ENCODE measurements at regions not wholly inside any gene's neighbourhood (a gene's known extent, or its start where the extent isn't known, plus 50 kb on each side); places are given as distances from the start of the nearest gene placed in this dataset.

DNA sequence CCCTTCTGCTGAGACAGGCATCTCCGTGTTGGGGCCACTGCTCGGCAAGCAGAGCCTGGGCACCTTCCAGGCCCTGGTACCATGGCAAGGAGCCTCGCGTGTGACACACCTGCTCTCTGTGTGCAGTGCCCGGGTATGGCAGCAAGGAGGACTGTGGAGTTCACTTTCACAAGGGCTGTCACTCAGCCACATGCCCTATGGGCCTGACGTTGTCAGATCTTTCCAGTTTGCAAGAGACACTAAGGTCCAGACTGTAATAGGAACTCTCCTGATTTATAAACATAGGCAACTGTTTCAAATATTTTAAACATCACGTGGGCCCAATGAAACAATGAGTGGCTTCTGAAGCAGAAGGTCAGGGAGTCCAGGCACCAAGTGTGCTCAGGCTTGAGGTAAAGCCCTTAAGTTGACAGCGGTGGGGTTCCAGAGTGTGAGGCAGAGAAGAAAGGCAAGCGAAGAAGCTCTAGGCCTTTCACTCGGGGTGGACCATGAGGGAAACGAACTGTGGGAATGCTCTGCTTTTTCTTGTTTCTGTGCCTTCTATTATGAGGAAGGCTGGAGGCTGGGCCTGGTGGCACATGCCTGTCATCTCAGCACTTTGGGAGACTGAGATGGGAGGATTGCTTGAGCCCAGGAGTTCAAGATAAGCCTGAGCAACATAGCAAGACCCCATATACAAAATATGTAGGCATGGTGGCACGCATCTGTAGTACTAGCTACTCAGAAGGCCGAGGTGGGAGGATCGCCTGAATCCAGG, 108.6 kb upstream of the TRIM2 start:
- no peak for DNase-seq

DNA sequence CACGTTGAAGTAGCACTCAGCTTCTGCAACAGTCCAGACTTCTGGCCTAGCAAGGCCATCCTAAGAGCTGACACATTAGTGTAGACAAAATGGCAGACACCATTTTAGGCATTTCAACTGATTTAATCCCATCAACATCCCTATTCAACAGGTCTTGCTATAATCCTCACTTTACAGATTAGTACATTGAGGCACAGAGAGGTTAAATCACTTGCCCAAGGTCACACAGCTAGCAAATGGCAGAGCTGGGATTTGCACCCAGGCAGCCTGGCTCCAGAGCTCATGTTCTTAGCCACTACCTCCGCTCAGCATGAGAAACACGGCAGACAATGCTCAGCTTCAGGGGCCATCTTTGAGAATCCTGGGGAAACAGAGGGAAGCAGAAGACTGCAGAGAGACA, 107.9 kb upstream of the TRIM2 start:
- Histone ChIP-seq H3K9ac (ENCODE audit: insufficient read depth in 1 of 2, low read length in 2 of 2) (no peak overlapping the region), H3K4me3 (no peak overlapping the region), H3K27me3 (ENCODE audit: control insufficient read depth in 3 of 3, insufficient read depth in 3 of 3, low read length in 2 of 3) (no peaks in the 10 kb centered on the region), H3K36me3 (ENCODE audit: control insufficient read depth in 4 of 4, insufficient read depth in 4 of 4, low read length in 4 of 4) (no peaks in the 10 kb centered on the region), H3K4me1 (ENCODE audit: control insufficient read depth in 5 of 5, insufficient read depth in 5 of 5, low read length in 5 of 5) (no peaks in the 10 kb centered on the region), H3K9me3 (ENCODE audit: control insufficient read depth in 4 of 4, insufficient read depth in 3 of 4, low read length in 3 of 4) (peaks cover 0 to 6% (median 0%) of the 10 kb centered on the region in 4 donors), H3K27ac (ENCODE audit: low read depth in 1 of 2, low read length in 1 of 2) (no peak overlapping the region)
- no peak for ATAC-seq (ENCODE audit: insufficient read depth, low FRiP score)
- TF ChIP-seq CTCF (IDR thresholded peaks at IDR 0.05; ENCODE audit: control extremely low read depth, extremely low read depth): no peak
- 85 to 93% methylated on average over 3 of the region's 3 CpGs for WGBS, 2 donors
- no peak for DNase-seq

More for the DNA sequence above, 108.6 kb upstream of the TRIM2 start:
- no peaks in the 10 kb centered on the region for H3K27me3 ChIP-seq (ENCODE audit: control insufficient read depth in 3 of 3, insufficient read depth in 3 of 3, low read length in 2 of 3)
- WGBS, 2 donors: 86 to 96% methylated on average over 14 of the region's 14 CpGs
- peaks cover 0 to 6% (median 0%) of the 10 kb centered on the region in 4 donors for H3K9me3 ChIP-seq (ENCODE audit: control insufficient read depth in 4 of 4, insufficient read depth in 3 of 4, low read length in 3 of 4)
- H3K27ac ChIP-seq (ENCODE audit: low read depth in 1 of 2, low read length in 1 of 2): no peak overlapping the region
- no peaks in the 10 kb centered on the region for H3K4me1 ChIP-seq (ENCODE audit: control insufficient read depth in 5 of 5, insufficient read depth in 5 of 5, low read length in 5 of 5)
- no peak overlapping the region for H3K9ac ChIP-seq (ENCODE audit: insufficient read depth in 1 of 2, low read length in 2 of 2)
- no peak for TF ChIP-seq CTCF (IDR thresholded peaks at IDR 0.05; ENCODE audit: control extremely low read depth, extremely low read depth)
- H3K36me3 ChIP-seq (ENCODE audit: control insufficient read depth in 4 of 4, insufficient read depth in 4 of 4, low read length in 4 of 4): no peaks in the 10 kb centered on the region
- no peak overlapping the region for H3K4me3 ChIP-seq
- no peak for ATAC-seq (ENCODE audit: insufficient read depth, low FRiP score)

GRCh38 chr4:153098427-153098826, 105.8 kb upstream of the TRIM2 start:
- no peaks in the 10 kb centered on the region for H3K27me3 ChIP-seq (ENCODE audit: control insufficient read depth in 3 of 3, insufficient read depth in 3 of 3, low read length in 2 of 3)
- no peak overlapping the region for H3K9ac ChIP-seq (ENCODE audit: insufficient read depth in 1 of 2, low read length in 2 of 2)
- H3K36me3 ChIP-seq (ENCODE audit: control insufficient read depth in 4 of 4, insufficient read depth in 4 of 4, low read length in 4 of 4): no peaks in the 10 kb centered on the region
- no peak for DNase-seq
- 74 to 77% methylated on average over 3 of the region's 3 CpGs for WGBS, 2 donors
- ATAC-seq (ENCODE audit: insufficient read depth, low FRiP score): no peak
- no peaks in the 10 kb centered on the region for H3K4me1 ChIP-seq (ENCODE audit: control insufficient read depth in 5 of 5, insufficient read depth in 5 of 5, low read length in 5 of 5)
- H3K27ac ChIP-seq (ENCODE audit: low read depth in 1 of 2, low read length in 1 of 2): no peak overlapping the region
- peaks cover 0 to 3% (median 0%) of the 10 kb centered on the region in 4 donors for H3K9me3 ChIP-seq (ENCODE audit: control insufficient read depth in 4 of 4, insufficient read depth in 3 of 4, low read length in 3 of 4)
- no peak overlapping the region for H3K4me3 ChIP-seq
- TF ChIP-seq CTCF (IDR thresholded peaks at IDR 0.05; ENCODE audit: control extremely low read depth, extremely low read depth): no peak
